Smooth muscle cell (in vitro differentiated cells): ENCODE measurements at regions not wholly inside any gene's neighbourhood (a gene's known extent, or its start where the extent isn't known, plus 50 kb on each side); places are given as distances from the start of the nearest gene placed in this dataset.

Experiments used
- DNase-seq: peaks from one replicate; lab custom pipeline; 2025; ENCODE audit not compliant: unreplicated experiment; lab: John Stamatoyannopoulos, UW
- H2AFZ ChIP-seq: fragments of 200-600 bp; sonication (generic); 2 replicates; pipeline ENCODE4 v1.6.0; 2016; ENCODE audit warnings: antibody characterized with exemption, low read depth, mild to moderate bottlenecking
- H3F3A ChIP-seq: fragments of 200-600 bp; sonication (generic); 2 replicates; pipeline ENCODE4 v1.6.0; 2017; ENCODE audit warnings: antibody characterized with exemption, low read depth
- H3K27ac ChIP-seq: fragments of 200-600 bp; sonication (generic); 2 replicates; pipeline ENCODE4 v1.5.1; 2016; ENCODE audit warnings: low read depth, mild to moderate bottlenecking
- H3K27me3 ChIP-seq: fragments of 200-600 bp; sonication (generic); 2 replicates; pipeline ENCODE4 v1.6.1; 2016; ENCODE audit warnings: low read depth, mild to moderate bottlenecking
- H3K36me3 ChIP-seq: fragments of 200-600 bp; sonication (generic); 2 replicates; pipeline ENCODE4 v1.5.1; 2016; ENCODE audit warnings: low read depth
- H3K4me1 ChIP-seq: fragments of 200-600 bp; sonication (generic); 2 replicates; pipeline ENCODE4 v1.5.1; 2016; ENCODE audit warnings: low read depth
- H3K4me2 ChIP-seq: fragments of 200-600 bp; sonication (generic); 2 replicates; pipeline ENCODE4 v1.6.0; 2016; ENCODE audit warnings: mild to moderate bottlenecking
- H3K4me3 ChIP-seq: fragments of 200-600 bp; sonication (generic); 2 replicates; pipeline ENCODE4 v1.5.1; 2016; ENCODE audit warnings: mild to moderate bottlenecking
- H3K79me2 ChIP-seq: fragments of 200-600 bp; sonication (generic); 2 replicates; pipeline ENCODE4 v1.6.0; 2016; ENCODE audit warnings: low read depth, mild to moderate bottlenecking
- H3K9ac ChIP-seq: fragments of 200-600 bp; sonication (generic); 2 replicates; pipeline ENCODE4 v1.6.0; 2016; ENCODE audit warnings: low read depth
- H3K9me3 ChIP-seq: fragments of 200-600 bp; sonication (generic); replicated peaks from 2 replicates; pipeline ENCODE4 v1.5.1; 2016; ENCODE audit warnings: low read depth
- H4K20me1 ChIP-seq: fragments of 200-600 bp; sonication (generic); 2 replicates; pipeline ENCODE4 v1.6.0; 2016; ENCODE audit warnings: low read depth
- WGBS: methylation state at CpG from one replicate; pipeline ENCODE4 v1.1.7; 2016; ENCODE audit warnings: low lambda C conversion rate; 5-methylcytosine and 5-hydroxymethylcytosine counted together
- TF ChIP-seq, protein P1 (sequence below): fragments of 200-600 bp; sonication (generic); IDR thresholded peaks from 2 replicates; pipeline ENCODE4 v1.5.1; 2017; ENCODE audit warnings: borderline replicate concordance, mild to moderate bottlenecking, antibody characterized with exemption; ENCODE audit not compliant: insufficient read depth, poor library complexity, severe bottlenecking

DNA sequence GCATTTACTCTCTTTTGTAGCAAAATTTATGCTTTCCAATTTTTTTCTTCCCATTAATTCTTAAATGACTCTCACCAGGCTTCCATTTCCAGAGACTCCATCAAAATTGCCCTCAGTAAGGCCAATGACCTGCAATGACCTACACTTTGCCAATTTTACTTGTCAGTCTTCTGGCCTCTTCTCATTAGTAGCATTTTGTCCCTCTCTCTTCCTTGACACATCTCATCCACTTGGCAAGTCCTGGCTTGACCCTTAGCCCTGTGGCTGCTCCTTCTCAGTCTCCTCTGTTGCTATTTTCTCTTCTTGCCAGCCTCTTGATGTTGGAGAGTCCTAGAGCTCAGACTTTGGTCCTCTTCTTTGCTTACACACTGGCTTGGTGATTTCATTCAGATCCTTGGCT, 166.1 kb upstream of the MTPN start:
- H3K27ac ChIP-seq = no peak overlapping the region
- H3K4me1 ChIP-seq = peaks cover 5% of the 10 kb centered on the region
- no peak overlapping the region for H3K4me2 ChIP-seq
- H3F3A ChIP-seq = no peaks in the 10 kb centered on the region
- no peak overlapping the region for H2AFZ ChIP-seq
- DNase-seq = no peak
- H3K9ac ChIP-seq = no peak overlapping the region
- TF ChIP-seq, protein P1, sequence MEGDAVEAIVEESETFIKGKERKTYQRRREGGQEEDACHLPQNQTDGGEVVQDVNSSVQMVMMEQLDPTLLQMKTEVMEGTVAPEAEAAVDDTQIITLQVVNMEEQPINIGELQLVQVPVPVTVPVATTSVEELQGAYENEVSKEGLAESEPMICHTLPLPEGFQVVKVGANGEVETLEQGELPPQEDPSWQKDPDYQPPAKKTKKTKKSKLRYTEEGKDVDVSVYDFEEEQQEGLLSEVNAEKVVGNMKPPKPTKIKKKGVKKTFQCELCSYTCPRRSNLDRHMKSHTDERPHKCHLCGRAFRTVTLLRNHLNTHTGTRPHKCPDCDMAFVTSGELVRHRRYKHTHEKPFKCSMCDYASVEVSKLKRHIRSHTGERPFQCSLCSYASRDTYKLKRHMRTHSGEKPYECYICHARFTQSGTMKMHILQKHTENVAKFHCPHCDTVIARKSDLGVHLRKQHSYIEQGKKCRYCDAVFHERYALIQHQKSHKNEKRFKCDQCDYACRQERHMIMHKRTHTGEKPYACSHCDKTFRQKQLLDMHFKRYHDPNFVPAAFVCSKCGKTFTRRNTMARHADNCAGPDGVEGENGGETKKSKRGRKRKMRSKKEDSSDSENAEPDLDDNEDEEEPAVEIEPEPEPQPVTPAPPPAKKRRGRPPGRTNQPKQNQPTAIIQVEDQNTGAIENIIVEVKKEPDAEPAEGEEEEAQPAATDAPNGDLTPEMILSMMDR = no peak
- no peaks in the 10 kb centered on the region for H4K20me1 ChIP-seq
- no peaks in the 10 kb centered on the region for H3K79me2 ChIP-seq
- no peaks in the 10 kb centered on the region for H3K9me3 ChIP-seq
- H3K4me3 ChIP-seq = no peak overlapping the region
- H3K36me3 ChIP-seq = no peaks in the 10 kb centered on the region
- H3K27me3 ChIP-seq = no peaks in the 10 kb centered on the region

DNA sequence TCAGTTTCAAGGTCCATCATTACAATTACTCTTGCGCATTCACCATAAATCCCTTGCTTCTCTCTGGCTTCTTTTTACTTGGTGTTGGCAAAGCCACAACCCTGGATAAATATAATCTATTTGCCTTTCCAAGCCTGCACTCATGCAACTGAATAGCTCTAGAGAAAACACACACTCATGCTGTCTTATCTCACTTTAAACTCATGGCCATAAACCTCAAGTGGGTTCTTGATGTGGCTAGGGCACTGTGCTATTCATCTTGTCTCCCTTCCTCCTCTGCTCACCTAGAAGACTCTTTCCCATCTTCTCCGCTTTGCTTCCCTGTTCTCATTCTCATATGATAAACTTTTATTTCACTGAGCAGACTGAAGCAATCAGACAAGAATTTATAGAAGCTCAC, 165.4 kb upstream of the MTPN start:
- Histone ChIP-seq H2AFZ (no peak overlapping the region), H3K27me3 (no peaks in the 10 kb centered on the region), H3K4me3 (no peak overlapping the region), H3K9ac (no peak overlapping the region), H3F3A (no peaks in the 10 kb centered on the region), H3K4me1 (peaks cover 5% of the 10 kb centered on the region), H4K20me1 (no peaks in the 10 kb centered on the region), H3K9me3 (no peaks in the 10 kb centered on the region), H3K79me2 (no peaks in the 10 kb centered on the region), H3K4me2 (no peak overlapping the region), H3K27ac (no peak overlapping the region), H3K36me3 (no peaks in the 10 kb centered on the region)
- DNase-seq = no peak
- TF ChIP-seq, protein P1 = no peak
- WGBS = 85% methylated on average over 2 of the region's 2 CpGs

DNA sequence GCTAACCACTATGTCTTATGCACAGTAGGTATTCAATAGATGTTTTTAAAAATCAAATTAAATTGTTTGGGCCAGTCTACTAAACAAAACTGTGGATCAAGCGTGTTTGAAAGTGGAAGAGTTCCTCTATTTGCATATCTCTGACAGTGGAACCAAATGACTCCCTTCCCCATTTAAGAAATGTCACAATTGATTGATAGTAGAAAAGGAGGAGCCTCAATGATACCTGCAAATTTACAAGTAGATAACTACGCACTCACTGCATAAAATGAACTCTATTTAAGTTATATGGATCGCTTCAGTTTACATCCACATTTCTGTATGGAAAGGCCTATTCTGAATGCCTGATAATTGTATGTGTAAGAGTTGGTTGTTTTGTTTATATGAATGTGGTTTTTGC, 163.3 kb upstream of the MTPN start:
- no peak overlapping the region for H3K9ac ChIP-seq
- H3K27me3 ChIP-seq = no peaks in the 10 kb centered on the region
- no peak for DNase-seq
- no peak overlapping the region for H3K27ac ChIP-seq
- H3K4me2 ChIP-seq = no peak overlapping the region
- no peaks in the 10 kb centered on the region for H3F3A ChIP-seq
- no peak overlapping the region for H2AFZ ChIP-seq
- peaks cover 5% of the 10 kb centered on the region for H3K4me1 ChIP-seq
- no peaks in the 10 kb centered on the region for H3K79me2 ChIP-seq
- 95% methylated on average over 3 of the region's 3 CpGs for WGBS
- TF ChIP-seq, protein P1 = no peak
- no peaks in the 10 kb centered on the region for H3K36me3 ChIP-seq
- H3K9me3 ChIP-seq = no peaks in the 10 kb centered on the region
- no peak overlapping the region for H3K4me3 ChIP-seq
- no peaks in the 10 kb centered on the region for H4K20me1 ChIP-seq

DNA sequence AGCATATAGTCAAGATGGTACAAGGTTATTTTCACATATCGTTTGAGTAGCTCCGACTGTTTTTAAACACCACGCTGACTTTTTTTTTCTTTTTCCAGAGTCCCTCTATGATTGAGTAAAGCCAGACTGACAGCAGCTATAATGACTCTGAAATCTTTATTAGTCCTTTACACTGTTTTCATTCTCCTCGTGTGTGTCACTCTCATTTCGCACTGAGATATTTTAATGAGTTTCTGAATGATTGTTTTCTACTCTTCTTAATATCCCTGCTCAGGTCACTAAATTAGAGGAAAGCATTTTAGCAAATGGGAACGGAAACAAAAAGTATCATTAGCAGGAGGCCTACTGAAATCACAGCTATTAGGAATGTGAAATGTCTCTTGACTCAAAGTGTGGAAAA, 162.3 kb upstream of the MTPN start:
- H3F3A ChIP-seq = no peaks in the 10 kb centered on the region
- 17% methylated on average over 6 of the region's 6 CpGs for WGBS
- DNase-seq = no peak

More for the DNA sequence above, 162.3 kb upstream of the MTPN start:
- Histone ChIP-seq H3K79me2 (no peaks in the 10 kb centered on the region), H3K4me3 (no peak overlapping the region), H3K4me2 (peak overlapping the region; percentile 8), H3K9ac (no peak overlapping the region), H3K27me3 (no peaks in the 10 kb centered on the region), H4K20me1 (no peaks in the 10 kb centered on the region), H3K36me3 (no peaks in the 10 kb centered on the region), H3K4me1 (peaks cover 5% of the 10 kb centered on the region), H3K27ac (no peak overlapping the region), H2AFZ (peak overlapping the region; percentile 38), H3K9me3 (no peaks in the 10 kb centered on the region)
- TF ChIP-seq, protein P1 = no peak
